ENCODE measurements at regions not wholly inside any gene's neighbourhood (a gene's known extent, or its start where the extent isn't known, plus 50 kb on each side); places are given as distances from the start of the nearest gene placed in this dataset.

- TF ChIP-seq CTCF (conservative IDR thresholded peaks at IDR 0.05; ENCODE audit: low read depth in 2 of 2) (no peak), EZH2phosphoT487 (IDR thresholded peaks at IDR 0.05; ENCODE audit: unreplicated experiment) (no peak), EZH2 (IDR thresholded peaks at IDR 0.05; ENCODE audit: low read depth, unreplicated experiment) (no peak), POLR2AphosphoS5 (IDR thresholded peaks at IDR 0.05; ENCODE audit: low read depth) (no peak)
These were observed 364.2 kb downstream of the IRX2 start for GRCh38 chr5:2387250-2387633.

Measured in GM23338 (cell line).